OCI-LY1 (cell line): ENCODE measurements at regions not wholly inside any gene's neighbourhood (a gene's known extent, or its start where the extent isn't known, plus 50 kb on each side); places are given as distances from the start of the nearest gene placed in this dataset.

Experiments
- EZH2 ChIP-seq: fragments of 200-600 bp; sonication (generic), shearing (Covaris generic); IDR thresholded peaks from 2 replicates; pipeline ENCODE4 v1.8.0; 2017; ENCODE audit warnings: borderline replicate concordance, mixed run types, mild to moderate bottlenecking, antibody characterized with exemption, low read length, moderate library complexity, mixed read lengths
- TF ChIP-seq, protein P1 (sequence below): fragments of 200-600 bp; sonication (generic), shearing (Covaris generic); IDR thresholded peaks from 2 replicates; pipeline ENCODE4 v1.5.1; 2017; ENCODE audit warnings: mild to moderate bottlenecking, antibody characterized with exemption, low read length, moderate library complexity, mixed read lengths

DNA sequence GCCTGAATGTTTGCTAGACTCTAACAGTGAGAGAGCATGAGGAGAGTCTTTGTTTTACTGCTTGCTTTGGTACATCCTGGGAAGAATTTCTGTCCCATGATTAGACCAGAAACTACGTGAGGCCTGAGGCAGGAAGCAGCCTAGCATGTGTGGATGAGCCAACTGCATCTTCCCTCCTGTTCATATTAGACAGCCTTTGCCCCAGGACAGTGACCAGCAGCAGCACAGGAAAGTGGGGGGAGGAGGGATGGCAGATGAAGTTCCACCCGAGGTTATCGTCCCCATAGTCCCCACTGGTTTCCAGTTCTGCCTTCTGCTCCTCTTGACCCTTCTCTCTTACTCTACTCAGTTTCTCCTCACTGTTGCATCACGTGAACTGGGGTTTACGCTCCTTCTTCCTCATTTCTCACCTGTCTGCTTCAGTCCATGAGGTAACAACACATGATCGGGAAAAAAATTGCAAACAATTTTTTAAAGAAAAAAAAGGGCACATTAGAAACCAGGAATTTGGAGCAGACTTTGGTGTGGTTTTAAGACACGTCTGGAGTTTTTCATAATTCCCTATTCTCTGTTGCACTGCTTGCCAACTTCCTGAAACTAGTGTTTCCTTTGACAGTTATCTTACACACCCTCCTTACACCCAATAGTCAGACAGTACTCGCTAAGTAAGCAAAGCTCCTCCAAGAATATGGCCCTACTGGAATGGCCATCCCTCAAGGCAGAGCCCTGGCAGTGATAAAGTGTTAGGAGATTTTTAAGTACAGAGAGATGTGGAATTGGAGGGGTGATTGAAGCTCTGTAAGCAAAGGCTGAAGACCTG is 84.1 kb downstream of the SNX18 start:
- no peak for TF ChIP-seq EZH2
- TF ChIP-seq, protein P1, sequence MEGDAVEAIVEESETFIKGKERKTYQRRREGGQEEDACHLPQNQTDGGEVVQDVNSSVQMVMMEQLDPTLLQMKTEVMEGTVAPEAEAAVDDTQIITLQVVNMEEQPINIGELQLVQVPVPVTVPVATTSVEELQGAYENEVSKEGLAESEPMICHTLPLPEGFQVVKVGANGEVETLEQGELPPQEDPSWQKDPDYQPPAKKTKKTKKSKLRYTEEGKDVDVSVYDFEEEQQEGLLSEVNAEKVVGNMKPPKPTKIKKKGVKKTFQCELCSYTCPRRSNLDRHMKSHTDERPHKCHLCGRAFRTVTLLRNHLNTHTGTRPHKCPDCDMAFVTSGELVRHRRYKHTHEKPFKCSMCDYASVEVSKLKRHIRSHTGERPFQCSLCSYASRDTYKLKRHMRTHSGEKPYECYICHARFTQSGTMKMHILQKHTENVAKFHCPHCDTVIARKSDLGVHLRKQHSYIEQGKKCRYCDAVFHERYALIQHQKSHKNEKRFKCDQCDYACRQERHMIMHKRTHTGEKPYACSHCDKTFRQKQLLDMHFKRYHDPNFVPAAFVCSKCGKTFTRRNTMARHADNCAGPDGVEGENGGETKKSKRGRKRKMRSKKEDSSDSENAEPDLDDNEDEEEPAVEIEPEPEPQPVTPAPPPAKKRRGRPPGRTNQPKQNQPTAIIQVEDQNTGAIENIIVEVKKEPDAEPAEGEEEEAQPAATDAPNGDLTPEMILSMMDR: no peak
